ENCODE measurements at regions not wholly inside any gene's neighbourhood (a gene's known extent, or its start where the extent isn't known, plus 50 kb on each side); places are given as distances from the start of the nearest gene placed in this dataset.

GRCh38 chr3:90016555-90016954 is 909.1 kb downstream of the EPHA3 start:
- DNase-seq, result no peak
- TF ChIP-seq CTCF (conservative IDR thresholded peaks at IDR 0.05), result no peak
- H3K9me3 Mint-ChIP-seq, result no peaks in the 10 kb centered on the region
- peaks cover 18% of the 10 kb centered on the region for H3K4me1 Mint-ChIP-seq
- H3K4me1 ChIP-seq (ENCODE audit: control insufficient read depth, insufficient read depth, low read length), result peaks cover 4% of the 10 kb centered on the region
- H3K27ac Mint-ChIP-seq, result no peak overlapping the region
- no peaks in the 10 kb centered on the region for H3K27me3 ChIP-seq (ENCODE audit: control insufficient read depth, insufficient read depth, low read length, poor library complexity, severe bottlenecking)
- no peak overlapping the region for H3K4me3 Mint-ChIP-seq
- no peak overlapping the region for H3K27ac ChIP-seq (ENCODE audit: low read depth, low read length)
- no peak overlapping the region for H3K4me3 ChIP-seq (ENCODE audit: low read length)
- 80 to 95% methylated on average over 1 to 4 of the region's 4 CpGs for WGBS, 2 experiments (ENCODE audit: insufficient coverage in 1 of 2, insufficient read length in 1 of 2)
- no peaks in the 10 kb centered on the region for H3K36me3 Mint-ChIP-seq (ENCODE audit: low read depth)
- H3K9me3 ChIP-seq (ENCODE audit: control insufficient read depth, low read length), result peaks cover 7% of the 10 kb centered on the region
- no peaks in the 10 kb centered on the region for H3K36me3 ChIP-seq (ENCODE audit: control insufficient read depth, insufficient read depth, low read length)
- H3K9ac ChIP-seq (ENCODE audit: extremely low read depth, low read length, poor library complexity, severe bottlenecking), result no peak overlapping the region
- H3K27me3 Mint-ChIP-seq (ENCODE audit: insufficient read depth), result no peaks in the 10 kb centered on the region

GRCh38 chr3:90018779-90019178 is 911.4 kb downstream of the EPHA3 start:
- DNase-seq, result no peak
- H3K9ac ChIP-seq (ENCODE audit: extremely low read depth, low read length, poor library complexity, severe bottlenecking), result no peak overlapping the region
- no peaks in the 10 kb centered on the region for H3K27me3 ChIP-seq (ENCODE audit: control insufficient read depth, insufficient read depth, low read length, poor library complexity, severe bottlenecking)
- WGBS, 2 experiments (ENCODE audit: insufficient coverage in 1 of 2, insufficient read length in 1 of 2), result 94% methylated on average over 1 of the region's 1 CpG; no CpG with 5 or more reads in 1 of the 2 experiments
- no peak for TF ChIP-seq CTCF (conservative IDR thresholded peaks at IDR 0.05)
- H3K36me3 ChIP-seq (ENCODE audit: control insufficient read depth, insufficient read depth, low read length), result no peaks in the 10 kb centered on the region
- peaks cover 7% of the 10 kb centered on the region for H3K9me3 ChIP-seq (ENCODE audit: control insufficient read depth, low read length)
- no peak overlapping the region for H3K4me3 Mint-ChIP-seq
- no peaks in the 10 kb centered on the region for H3K9me3 Mint-ChIP-seq
- H3K36me3 Mint-ChIP-seq (ENCODE audit: low read depth), result no peaks in the 10 kb centered on the region
- no peak overlapping the region for H3K27ac ChIP-seq (ENCODE audit: low read depth, low read length)
- H3K4me1 Mint-ChIP-seq, result peaks cover 18% of the 10 kb centered on the region
- H3K4me3 ChIP-seq (ENCODE audit: low read length), result no peak overlapping the region
- H3K27me3 Mint-ChIP-seq (ENCODE audit: insufficient read depth), result no peaks in the 10 kb centered on the region
- H3K4me1 ChIP-seq (ENCODE audit: control insufficient read depth, insufficient read depth, low read length), result peaks cover 4% of the 10 kb centered on the region
- H3K27ac Mint-ChIP-seq, result no peak overlapping the region

GRCh38 chr3:90025019-90025418 is 917.6 kb downstream of the EPHA3 start:
- no peak overlapping the region for H3K9ac ChIP-seq (ENCODE audit: extremely low read depth, low read length, poor library complexity, severe bottlenecking)
- no peak overlapping the region for H3K4me3 ChIP-seq (ENCODE audit: low read length)
- H3K27ac Mint-ChIP-seq, result no peak overlapping the region
- H3K4me1 Mint-ChIP-seq, result peaks cover 5% of the 10 kb centered on the region
- TF ChIP-seq CTCF (conservative IDR thresholded peaks at IDR 0.05), result no peak
- no peak overlapping the region for H3K27ac ChIP-seq (ENCODE audit: low read depth, low read length)
- H3K36me3 ChIP-seq (ENCODE audit: control insufficient read depth, insufficient read depth, low read length), result no peaks in the 10 kb centered on the region
- DNase-seq, result no peak
- no peaks in the 10 kb centered on the region for H3K36me3 Mint-ChIP-seq (ENCODE audit: low read depth)
- peaks cover 4% of the 10 kb centered on the region for H3K9me3 Mint-ChIP-seq
- H3K9me3 ChIP-seq (ENCODE audit: control insufficient read depth, low read length), result no peaks in the 10 kb centered on the region
- H3K27me3 ChIP-seq (ENCODE audit: control insufficient read depth, insufficient read depth, low read length, poor library complexity, severe bottlenecking), result no peaks in the 10 kb centered on the region
- WGBS, 2 experiments (ENCODE audit: insufficient coverage in 1 of 2, insufficient read length in 1 of 2), result 93% methylated on average over 2 of the region's 2 CpGs; no CpG with 5 or more reads in 1 of the 2 experiments
- no peaks in the 10 kb centered on the region for H3K4me1 ChIP-seq (ENCODE audit: control insufficient read depth, insufficient read depth, low read length)
- H3K27me3 Mint-ChIP-seq (ENCODE audit: insufficient read depth), result no peaks in the 10 kb centered on the region
- H3K4me3 Mint-ChIP-seq, result no peak overlapping the region
